IPS-15b (cell line): ENCODE measurements at regions not wholly inside any gene's neighbourhood (a gene's known extent, or its start where the extent isn't known, plus 50 kb on each side); places are given as distances from the start of the nearest gene placed in this dataset.

Experiments used
- H3K27me3 ChIP-seq: one replicate; pipeline ENCODE4 v1.6.1; 2013; ENCODE audit warnings: low read length; ENCODE audit not compliant: control insufficient read depth, insufficient read depth
- H3K36me3 ChIP-seq: one replicate; pipeline ENCODE4 v1.6.1; 2013; ENCODE audit warnings: low read length; ENCODE audit not compliant: control insufficient read depth, insufficient read depth
- H3K4me1 ChIP-seq: one replicate; pipeline ENCODE4 v1.6.1; 2013; ENCODE audit warnings: mild to moderate bottlenecking, low read length; ENCODE audit not compliant: control insufficient read depth, insufficient read depth
- H3K4me3 ChIP-seq: one replicate; pipeline ENCODE4 v1.5.1; 2013; ENCODE audit warnings: low read depth, low read length
- H3K9ac ChIP-seq: one replicate; pipeline ENCODE4 v1.6.1; 2013; ENCODE audit warnings: low read depth, mild to moderate bottlenecking, low read length
- H3K9me3 ChIP-seq: one replicate; pipeline ENCODE4 v1.6.1; 2013; ENCODE audit warnings: mild to moderate bottlenecking, low read length; ENCODE audit not compliant: control insufficient read depth, insufficient read depth

- Histone ChIP-seq H3K36me3 (no peaks in the 10 kb centered on the region), H3K4me3 (no peak overlapping the region), H3K9ac (no peak overlapping the region), H3K27me3 (no peaks in the 10 kb centered on the region), H3K4me1 (no peaks in the 10 kb centered on the region), H3K9me3 (no peaks in the 10 kb centered on the region)
Measured at GRCh38 chr4:173862754-173863153, 332.7 kb upstream of the HAND2 start.

- Histone ChIP-seq H3K36me3 (no peaks in the 10 kb centered on the region), H3K4me1 (no peaks in the 10 kb centered on the region)
Measured at GRCh38 chr4:173860094-173860493, 330.1 kb upstream of the HAND2 start.

GRCh38 chr4:173859091-173859713 lies 329.2 kb upstream of the HAND2 start:
- H3K27me3 ChIP-seq: no peaks in the 10 kb centered on the region
- H3K4me3 ChIP-seq: no peak overlapping the region
- no peaks in the 10 kb centered on the region for H3K36me3 ChIP-seq
- H3K9ac ChIP-seq: no peak overlapping the region
- no peaks in the 10 kb centered on the region for H3K4me1 ChIP-seq
- no peaks in the 10 kb centered on the region for H3K9me3 ChIP-seq

More at GRCh38 chr4:173860094-173860493, 330.1 kb upstream of the HAND2 start:
- Histone ChIP-seq H3K4me3 (no peak overlapping the region), H3K27me3 (no peaks in the 10 kb centered on the region), H3K9me3 (no peaks in the 10 kb centered on the region), H3K9ac (no peak overlapping the region)

- H3K27me3 ChIP-seq: no peaks in the 10 kb centered on the region
- no peak overlapping the region for H3K9ac ChIP-seq
- no peaks in the 10 kb centered on the region for H3K9me3 ChIP-seq
- no peaks in the 10 kb centered on the region for H3K36me3 ChIP-seq
- no peak overlapping the region for H3K4me3 ChIP-seq
- H3K4me1 ChIP-seq: no peaks in the 10 kb centered on the region
Measured at GRCh38 chr4:173858471-173858870, 328.4 kb upstream of the HAND2 start.

- Histone ChIP-seq H3K9ac (no peak overlapping the region), H3K4me3 (no peak overlapping the region), H3K4me1 (no peaks in the 10 kb centered on the region), H3K9me3 (no peaks in the 10 kb centered on the region), H3K27me3 (no peaks in the 10 kb centered on the region), H3K36me3 (no peaks in the 10 kb centered on the region)
Measured at GRCh38 chr4:173857828-173858227, 327.8 kb upstream of the HAND2 start.

GRCh38 chr4:173855015-173855414 lies 325.0 kb upstream of the HAND2 start:
- no peak overlapping the region for H3K9ac ChIP-seq
- no peaks in the 10 kb centered on the region for H3K4me1 ChIP-seq
- H3K36me3 ChIP-seq: no peaks in the 10 kb centered on the region
- no peaks in the 10 kb centered on the region for H3K9me3 ChIP-seq
- H3K27me3 ChIP-seq: no peaks in the 10 kb centered on the region
- H3K4me3 ChIP-seq: no peak overlapping the region

- Histone ChIP-seq H3K36me3 (no peaks in the 10 kb centered on the region), H3K27me3 (no peaks in the 10 kb centered on the region), H3K9ac (no peak overlapping the region), H3K4me3 (no peak overlapping the region), H3K9me3 (no peaks in the 10 kb centered on the region), H3K4me1 (no peaks in the 10 kb centered on the region)
Measured at GRCh38 chr4:173852775-173853174, 322.7 kb upstream of the HAND2 start.

- H3K4me3 ChIP-seq: no peak overlapping the region
- no peaks in the 10 kb centered on the region for H3K4me1 ChIP-seq
Measured at GRCh38 chr4:173845580-173845979, 315.6 kb upstream of the HAND2 start.

GRCh38 chr4:173839865-173840264 lies 309.8 kb upstream of the HAND2 start:
- Histone ChIP-seq H3K4me1 (peaks cover 2% of the 10 kb centered on the region), H3K9ac (no peak overlapping the region), H3K9me3 (no peaks in the 10 kb centered on the region), H3K36me3 (no peaks in the 10 kb centered on the region), H3K4me3 (no peak overlapping the region), H3K27me3 (no peaks in the 10 kb centered on the region)

More at GRCh38 chr4:173845580-173845979, 315.6 kb upstream of the HAND2 start:
- no peaks in the 10 kb centered on the region for H3K9me3 ChIP-seq
- H3K27me3 ChIP-seq: no peaks in the 10 kb centered on the region
- H3K36me3 ChIP-seq: no peaks in the 10 kb centered on the region
- H3K9ac ChIP-seq: no peak overlapping the region

- Histone ChIP-seq H3K9ac (no peak overlapping the region), H3K4me1 (peaks cover 2% of the 10 kb centered on the region), H3K27me3 (no peaks in the 10 kb centered on the region), H3K4me3 (no peak overlapping the region), H3K9me3 (no peaks in the 10 kb centered on the region), H3K36me3 (no peaks in the 10 kb centered on the region)
Measured at GRCh38 chr4:173837517-173837916, 307.5 kb upstream of the HAND2 start.

- H3K27me3 ChIP-seq: no peaks in the 10 kb centered on the region
- H3K36me3 ChIP-seq: no peaks in the 10 kb centered on the region
- H3K4me3 ChIP-seq: no peak overlapping the region
- peaks cover 2% of the 10 kb centered on the region for H3K4me1 ChIP-seq
- H3K9ac ChIP-seq: no peak overlapping the region
- no peaks in the 10 kb centered on the region for H3K9me3 ChIP-seq
Measured at GRCh38 chr4:173835903-173836302, 305.9 kb upstream of the HAND2 start.

- Histone ChIP-seq H3K27me3 (no peaks in the 10 kb centered on the region), H3K9me3 (no peaks in the 10 kb centered on the region), H3K36me3 (no peaks in the 10 kb centered on the region), H3K4me3 (no peak overlapping the region), H3K9ac (no peak overlapping the region), H3K4me1 (peaks cover 2% of the 10 kb centered on the region)
Measured at GRCh38 chr4:173834151-173834550, 304.1 kb upstream of the HAND2 start.
